GM21786 (cell line): ENCODE measurements at regions not wholly inside any gene's neighbourhood (a gene's known extent, or its start where the extent isn't known, plus 50 kb on each side); places are given as distances from the start of the nearest gene placed in this dataset.
"Not testable (repeated sequence)": the region's sequence is repeated elsewhere in the genome, so short reads cannot be mapped to it uniquely, and the experiment has no call there.

Source experiments
- ATAC-seq: cut with Tn5 transposase; IDR thresholded peaks from one replicate; pipeline ENCODE4 v1.9.1; 2021; ENCODE audit not compliant: unreplicated experiment

- no peak for ATAC-seq
Measured at GRCh38 chr10:129210876-129211275, 256.2 kb upstream of the MGMT start.

- no peak for ATAC-seq
Measured at GRCh38 chr10:129213256-129213655, 253.8 kb upstream of the MGMT start.

- not testable (repeated sequence) for ATAC-seq
Measured at GRCh38 chr10:129213996-129214395, 253.0 kb upstream of the MGMT start.

- ATAC-seq: no peak
Measured at GRCh38 chr10:129219364-129219763, 247.7 kb upstream of the MGMT start.

GRCh38 chr10:129222436-129222835 lies 244.6 kb upstream of the MGMT start:
- no peak for ATAC-seq

- no peak for ATAC-seq
Measured at GRCh38 chr10:129223363-129223762, 243.7 kb upstream of the MGMT start.

- ATAC-seq: no peak
Measured at GRCh38 chr10:129224065-129224464, 243.0 kb upstream of the MGMT start.

GRCh38 chr10:129231821-129232220 lies 235.2 kb upstream of the MGMT start:
- ATAC-seq: no peak

- ATAC-seq: no peak
Measured at GRCh38 chr10:129233351-129234148, 233.5 kb upstream of the MGMT start.

- no peak for ATAC-seq
Measured at GRCh38 chr10:129236274-129236691, 230.8 kb upstream of the MGMT start.

GRCh38 chr10:129241461-129241860 lies 225.6 kb upstream of the MGMT start:
- no peak for ATAC-seq

GRCh38 chr10:129244298-129244697 lies 222.7 kb upstream of the MGMT start:
- no peak for ATAC-seq

GRCh38 chr10:129244757-129245156 lies 222.3 kb upstream of the MGMT start:
- ATAC-seq: no peak

GRCh38 chr10:129253161-129253864 lies 213.7 kb upstream of the MGMT start:
- no peak for ATAC-seq

- no peak for ATAC-seq
Measured at GRCh38 chr10:129253865-129254179, 213.2 kb upstream of the MGMT start.

- ATAC-seq: no peak
Measured at GRCh38 chr10:129258283-129258923, 208.6 kb upstream of the MGMT start.

- no peak for ATAC-seq
Measured at GRCh38 chr10:129259128-129259815, 207.8 kb upstream of the MGMT start.

- ATAC-seq: no peak
Measured at GRCh38 chr10:129272176-129272575, 194.9 kb upstream of the MGMT start.

GRCh38 chr10:129272866-129273650 lies 194.0 kb upstream of the MGMT start:
- no peak for ATAC-seq

- no peak for ATAC-seq
Measured at GRCh38 chr10:129273860-129274259, 193.2 kb upstream of the MGMT start.
